A204.1 (cell line): ENCODE measurements at regions not wholly inside any gene's neighbourhood (a gene's known extent, or its start where the extent isn't known, plus 50 kb on each side); places are given as distances from the start of the nearest gene placed in this dataset.

Experiments
- FAIRE-seq: peaks from 2 replicates; lab custom pipeline; 2012; peaks lifted over from hg19 to GRCh38; lab: Jason Lieb, UNC

- no peak for FAIRE-seq
Measured at GRCh38 chr7:18364396-18364795, 131.2 kb upstream of the HDAC9 start.

DNA sequence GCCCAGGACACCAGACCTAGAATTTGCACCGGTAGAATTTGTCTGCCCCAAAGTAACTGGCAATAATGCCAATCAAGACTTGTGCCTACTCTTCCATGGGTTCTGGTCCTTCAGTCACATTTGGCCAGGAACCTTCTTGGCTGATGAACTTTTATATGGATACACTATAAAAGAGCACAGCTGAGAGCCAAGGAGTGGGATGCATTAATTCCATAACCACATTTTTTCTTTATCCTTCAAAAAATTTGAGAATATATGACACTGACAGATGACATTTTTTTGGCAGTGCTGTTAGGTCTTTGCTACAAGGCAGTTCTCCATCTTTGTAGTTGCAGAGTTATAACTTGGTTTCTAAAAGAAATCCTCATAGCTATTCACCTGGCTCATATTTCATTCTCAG is 129.2 kb upstream of the HDAC9 start:
- no peak for FAIRE-seq

DNA sequence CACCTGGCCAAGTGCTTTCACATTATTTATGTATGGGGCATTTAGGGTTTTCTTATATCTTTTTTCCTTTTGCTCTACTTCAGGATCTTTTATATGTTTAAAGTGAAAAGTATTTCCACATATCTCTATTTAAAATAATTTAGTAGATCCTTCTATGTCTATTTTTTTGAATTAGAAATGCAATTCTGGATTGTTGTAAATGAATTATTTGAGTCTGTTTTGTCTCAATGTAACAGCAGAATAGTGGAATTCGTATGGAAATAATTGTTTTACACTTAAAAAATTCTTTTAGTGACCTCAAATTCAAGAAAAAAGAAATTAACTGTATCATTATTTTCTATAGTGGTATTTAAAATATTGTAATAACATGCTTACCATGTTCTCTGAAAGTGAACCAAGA is 126.5 kb upstream of the HDAC9 start:
- FAIRE-seq, result no peak

DNA sequence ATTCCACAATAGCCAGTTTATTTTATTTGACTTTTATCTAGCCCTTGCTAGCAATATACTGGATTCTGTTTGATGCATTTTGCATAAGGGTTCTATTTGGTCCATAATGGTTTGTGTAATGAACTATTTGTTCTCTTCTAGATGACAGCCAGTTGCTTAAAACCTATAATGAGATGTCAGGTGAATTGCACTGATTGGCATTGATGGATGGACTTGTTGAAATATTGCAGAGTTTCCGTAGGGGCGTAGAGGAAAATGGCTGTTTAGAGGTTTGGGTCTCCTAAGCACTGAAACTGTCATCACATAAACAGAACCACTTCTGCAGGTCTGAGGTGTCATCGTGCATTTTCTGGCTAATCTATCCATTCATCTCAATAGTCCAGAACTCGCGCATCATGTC is 124.9 kb upstream of the HDAC9 start:
- no peak for FAIRE-seq

DNA sequence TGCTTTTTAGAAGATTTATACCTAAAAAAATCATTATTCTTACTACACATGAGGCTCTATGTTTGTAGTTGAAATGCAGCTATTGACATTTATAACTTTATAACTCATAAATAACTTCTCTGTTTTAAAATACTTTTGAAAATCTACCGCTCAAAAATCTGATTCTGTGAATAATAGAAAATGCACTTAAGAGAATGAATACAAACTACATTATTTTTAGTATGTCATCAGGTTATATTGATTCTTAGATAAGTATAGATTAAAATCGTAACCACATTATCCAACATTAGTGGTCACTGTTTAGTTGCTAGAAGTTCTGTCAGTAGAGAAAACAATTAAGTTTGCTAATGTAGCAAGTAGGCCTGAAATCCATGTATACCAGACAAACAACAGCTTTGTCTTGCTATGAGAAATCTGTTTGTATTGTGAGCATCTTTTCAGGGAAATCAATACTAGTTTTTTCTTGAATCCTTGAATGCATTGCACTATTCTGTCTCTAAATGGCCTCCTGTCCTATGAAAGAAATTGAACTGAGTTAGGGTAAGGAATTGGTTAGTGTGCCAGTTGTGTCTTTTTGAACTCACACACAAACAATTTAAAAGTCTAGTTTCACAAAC is 116.5 kb upstream of the HDAC9 start:
- peak; percentile 29 for FAIRE-seq

GRCh38 chr7:18384491-18385143 is 110.9 kb upstream of the HDAC9 start:
- FAIRE-seq, result no peak

DNA sequence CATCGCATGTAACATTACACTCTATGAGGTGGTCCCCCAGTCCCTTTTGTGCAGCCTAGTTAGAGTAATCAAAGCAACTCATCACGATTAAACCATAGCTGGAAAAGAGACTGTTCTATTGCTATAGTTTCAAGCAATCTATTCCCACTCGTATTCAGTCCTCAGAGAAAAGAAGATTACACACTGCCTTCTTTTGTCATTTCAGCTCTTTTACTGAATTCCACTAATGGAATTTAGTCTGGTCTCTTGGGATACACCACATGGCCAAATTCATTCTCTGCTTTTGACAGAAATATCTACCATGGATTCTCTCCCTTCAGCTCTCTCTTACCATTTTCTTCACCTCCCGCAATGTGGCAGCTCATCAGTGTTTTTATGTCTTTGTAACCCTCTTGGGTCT is 108.9 kb upstream of the HDAC9 start:
- FAIRE-seq, result no peak

- FAIRE-seq, result no peak
Measured at GRCh38 chr7:18387191-18387735, 108.3 kb upstream of the HDAC9 start.

- no peak for FAIRE-seq
Measured at GRCh38 chr7:18390535-18390907, 105.0 kb upstream of the HDAC9 start.

DNA sequence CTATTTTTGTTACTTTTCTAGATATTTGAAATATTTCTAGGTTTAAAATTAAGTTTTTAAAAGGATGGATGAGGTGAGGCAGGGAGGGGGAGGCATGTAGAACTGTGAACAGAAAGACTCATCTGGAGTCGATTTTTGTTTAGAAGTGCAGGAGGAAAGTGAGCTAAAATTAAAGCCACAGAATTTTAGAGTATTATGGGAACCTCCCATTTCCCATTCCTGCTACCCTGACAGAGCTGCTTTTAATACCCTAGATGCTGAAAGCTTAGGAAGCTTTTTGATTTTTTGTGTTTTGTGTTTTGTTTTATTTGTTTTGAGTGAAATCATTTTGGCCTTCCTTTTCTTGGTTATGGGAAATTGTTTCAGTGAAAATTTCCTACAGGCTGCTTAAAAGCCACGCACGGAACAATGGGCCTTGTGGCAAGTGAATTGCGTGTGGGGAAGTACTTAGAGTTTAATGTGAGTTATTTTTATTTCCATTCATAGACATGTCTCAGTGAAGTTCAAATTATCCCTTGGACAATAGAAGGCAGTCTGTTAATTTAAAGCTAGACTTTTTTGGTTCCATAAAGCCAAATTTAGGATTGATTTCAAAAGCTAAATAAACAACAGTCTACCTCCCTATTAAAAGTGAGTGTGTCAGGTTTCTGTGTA is 102.0 kb upstream of the HDAC9 start:
- FAIRE-seq, result no peak

DNA sequence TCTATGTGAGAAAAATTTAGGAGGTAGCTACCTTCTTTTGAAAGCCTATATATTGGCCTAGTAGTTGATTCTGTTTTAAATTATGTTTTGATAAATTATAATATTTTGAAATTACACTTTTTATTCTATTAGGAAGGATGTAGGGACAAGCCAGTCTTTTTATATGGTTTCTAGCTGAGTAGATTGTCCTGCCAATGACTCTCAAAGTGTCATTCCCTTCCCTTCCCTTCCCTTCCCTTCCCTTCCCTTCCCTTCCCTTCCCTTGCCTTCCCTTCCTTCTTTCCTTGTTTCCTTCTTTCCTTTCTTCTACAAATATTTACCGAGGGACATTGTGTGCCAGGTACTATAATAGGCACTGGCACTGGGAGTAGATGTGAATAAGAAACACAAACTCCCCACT is 99.7 kb upstream of the HDAC9 start:
- no peak for FAIRE-seq

DNA sequence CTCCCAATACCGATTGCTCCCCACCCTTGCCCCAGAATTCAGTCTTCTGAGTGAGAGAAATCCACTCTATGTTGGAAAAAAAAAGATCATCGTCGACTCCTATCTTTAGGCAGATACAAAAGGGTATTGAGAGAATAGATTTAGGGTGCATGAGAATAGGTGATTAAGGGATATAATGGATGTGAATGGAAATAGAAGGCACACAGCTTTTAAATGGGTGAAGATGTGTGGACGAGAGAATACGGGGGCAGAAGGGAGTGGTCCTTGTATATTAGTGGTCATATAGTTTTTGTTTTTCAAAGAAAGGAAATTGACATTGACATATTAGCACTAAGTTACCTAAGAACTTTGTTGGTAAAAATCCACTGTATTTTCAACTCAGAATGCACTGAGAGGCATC is 98.6 kb upstream of the HDAC9 start:
- FAIRE-seq, result no peak

- FAIRE-seq, result no peak
Measured at GRCh38 chr7:18399436-18400235, 95.9 kb upstream of the HDAC9 start.

GRCh38 chr7:18400275-18400674 is 95.3 kb upstream of the HDAC9 start:
- no peak for FAIRE-seq

- FAIRE-seq, result no peak
Measured at GRCh38 chr7:18400726-18401125, 94.8 kb upstream of the HDAC9 start.

- no peak for FAIRE-seq
Measured at GRCh38 chr7:18401757-18402156, 93.8 kb upstream of the HDAC9 start.

GRCh38 chr7:18402488-18403183 is 92.9 kb upstream of the HDAC9 start:
- FAIRE-seq, result no peak

DNA sequence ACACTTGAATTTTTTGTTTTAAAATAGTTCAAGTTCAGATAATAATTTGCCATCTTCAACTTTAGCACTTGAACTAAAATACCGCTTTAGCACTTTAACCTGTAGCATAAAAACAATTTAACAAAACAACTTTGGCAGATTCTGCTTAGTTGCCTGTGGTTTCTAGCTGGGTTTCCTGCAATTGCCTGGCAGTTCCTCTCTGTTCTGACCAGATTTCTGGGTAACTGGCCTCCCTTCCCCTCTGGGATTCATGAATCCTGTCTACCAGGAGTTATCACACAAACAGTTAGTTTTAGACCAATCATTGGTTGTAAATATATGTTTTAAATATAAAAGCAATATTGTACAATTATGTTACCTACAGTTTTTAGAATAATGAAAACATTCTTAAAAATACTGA is 89.8 kb upstream of the HDAC9 start:
- FAIRE-seq, result no peak

DNA sequence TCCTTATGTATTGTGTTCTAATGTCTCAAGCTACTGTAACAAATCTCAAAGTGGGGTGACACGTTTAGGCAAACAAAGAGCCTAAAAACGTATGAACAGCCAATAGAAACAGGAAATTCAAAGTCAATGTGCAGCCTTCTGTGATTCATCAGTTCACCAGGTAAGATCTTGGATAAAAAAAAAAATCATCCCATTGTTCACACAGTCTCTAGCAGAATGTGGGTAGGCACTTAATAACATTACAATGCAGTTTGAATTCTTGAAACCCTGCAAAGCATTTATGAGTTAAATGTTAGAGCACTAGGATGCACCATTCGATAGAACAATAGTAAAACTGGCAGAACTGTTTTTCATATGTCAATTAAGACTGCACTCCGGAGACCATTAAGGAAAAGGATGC is 88.2 kb upstream of the HDAC9 start:
- FAIRE-seq, result no peak

GRCh38 chr7:18408461-18408860 is 87.1 kb upstream of the HDAC9 start:
- no peak for FAIRE-seq

DNA sequence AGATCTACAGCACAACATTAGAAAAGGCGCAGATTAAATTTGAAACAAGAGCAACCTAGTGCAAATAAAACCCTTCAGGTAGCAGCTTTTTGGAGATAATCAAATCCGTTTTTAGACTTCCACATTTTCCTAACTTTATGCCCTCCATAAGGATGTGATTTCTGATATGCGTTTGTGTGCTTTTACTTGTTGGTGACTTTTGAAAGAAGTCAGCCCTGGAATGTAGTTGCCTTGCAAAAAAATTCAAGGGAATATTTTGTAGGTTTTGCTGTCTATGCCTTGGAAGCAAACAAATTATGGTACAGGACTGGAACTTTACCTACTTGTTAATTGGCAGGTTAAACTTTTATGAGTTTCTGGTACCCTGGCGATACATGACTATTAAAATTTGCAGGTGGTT is 86.7 kb upstream of the HDAC9 start:
- no peak for FAIRE-seq

- FAIRE-seq, result no peak
Measured at GRCh38 chr7:18413447-18413846, 82.1 kb upstream of the HDAC9 start.
